Memory B cell (primary cell): ENCODE measurements at regions not wholly inside any gene's neighbourhood (a gene's known extent, or its start where the extent isn't known, plus 50 kb on each side); places are given as distances from the start of the nearest gene placed in this dataset.

Experiments used
- ATAC-seq: fragments of 150-1000 bp; cut with Tn5 transposase; 2 replicates; pipeline ENCODE4 v1.10.0; 2021; ENCODE audit warnings: low read depth, mild to moderate bottlenecking, moderate library complexity
- DNase-seq, 2 donors: peaks; one replicate each; pipeline ENCODE4 v3.0.0; 2022; ENCODE audit warnings: low spot score in 2 of 2
- H3K27ac Mint-ChIP-seq: one replicate; pipeline ENCODE4 v1.8.0; 2022; ENCODE audit warnings: mild to moderate bottlenecking, moderate library complexity, mixed read lengths
- H3K27me3 Mint-ChIP-seq: one replicate; pipeline ENCODE4 v1.8.0; 2022; ENCODE audit warnings: mixed read lengths
- H3K36me3 Mint-ChIP-seq: one replicate; pipeline ENCODE4 v1.8.0; 2022; ENCODE audit warnings: mild to moderate bottlenecking, mixed read lengths
- H3K4me1 Mint-ChIP-seq: one replicate; pipeline ENCODE4 v1.8.0; 2022; ENCODE audit warnings: mixed read lengths
- H3K4me3 Mint-ChIP-seq: one replicate; pipeline ENCODE4 v1.8.0; 2022; ENCODE audit warnings: mild to moderate bottlenecking, moderate library complexity, mixed read lengths
- H3K9me3 Mint-ChIP-seq: one replicate; pipeline ENCODE4 v1.8.0; 2022; ENCODE audit warnings: mixed read lengths

GRCh38 chr5:33297760-33298216 lies 143.0 kb upstream of the TARS1 start:
- no peak overlapping the region for H3K27ac Mint-ChIP-seq
- peaks cover 3% of the 10 kb centered on the region for H3K9me3 Mint-ChIP-seq
- no peak for DNase-seq
- peaks cover 3% of the 10 kb centered on the region for H3K4me1 Mint-ChIP-seq
- no peak for ATAC-seq
- no peak overlapping the region for H3K4me3 Mint-ChIP-seq
- peaks cover 2% of the 10 kb centered on the region for H3K27me3 Mint-ChIP-seq
- H3K36me3 Mint-ChIP-seq: no peaks in the 10 kb centered on the region

GRCh38 chr5:33299621-33300208 lies 141.1 kb upstream of the TARS1 start:
- ATAC-seq: peak; percentile 10
- Mint-ChIP-seq H3K9me3 (peaks cover 3% of the 10 kb centered on the region), H3K4me1 (peaks cover 3% of the 10 kb centered on the region), H3K4me3 (no peak overlapping the region), H3K27ac (no peak overlapping the region), H3K27me3 (no peaks in the 10 kb centered on the region), H3K36me3 (no peaks in the 10 kb centered on the region)
- DNase-seq: no peak

- peak; percentile 41 for ATAC-seq
- no peak overlapping the region for H3K27ac Mint-ChIP-seq
- H3K4me3 Mint-ChIP-seq: no peak overlapping the region
Observed at GRCh38 chr5:33300209-33300742, 140.5 kb upstream of the TARS1 start.

GRCh38 chr5:33303579-33304095 lies 137.1 kb upstream of the TARS1 start:
- Mint-ChIP-seq H3K4me1 (peaks cover 3% of the 10 kb centered on the region), H3K27me3 (no peaks in the 10 kb centered on the region), H3K9me3 (peaks cover 3% of the 10 kb centered on the region), H3K4me3 (no peak overlapping the region), H3K27ac (no peak overlapping the region), H3K36me3 (no peaks in the 10 kb centered on the region)
- no peak for DNase-seq
- no peak for ATAC-seq

More at GRCh38 chr5:33300209-33300742, 140.5 kb upstream of the TARS1 start:
- Mint-ChIP-seq H3K36me3 (no peaks in the 10 kb centered on the region), H3K9me3 (peaks cover 3% of the 10 kb centered on the region), H3K27me3 (no peaks in the 10 kb centered on the region), H3K4me1 (peaks cover 3% of the 10 kb centered on the region)
- DNase-seq: no peak

- H3K9me3 Mint-ChIP-seq: peaks cover 3% of the 10 kb centered on the region
- H3K27me3 Mint-ChIP-seq: no peaks in the 10 kb centered on the region
- ATAC-seq: no peak
- H3K4me1 Mint-ChIP-seq: peaks cover 3% of the 10 kb centered on the region
- H3K27ac Mint-ChIP-seq: no peak overlapping the region
- no peak overlapping the region for H3K4me3 Mint-ChIP-seq
- no peaks in the 10 kb centered on the region for H3K36me3 Mint-ChIP-seq
- DNase-seq: no peak
Observed at GRCh38 chr5:33304601-33305000, 136.2 kb upstream of the TARS1 start.

GRCh38 chr5:33305572-33305971 lies 135.2 kb upstream of the TARS1 start:
- H3K27ac Mint-ChIP-seq: no peak overlapping the region
- no peak for ATAC-seq
- H3K27me3 Mint-ChIP-seq: no peaks in the 10 kb centered on the region
- H3K9me3 Mint-ChIP-seq: peaks cover 3% of the 10 kb centered on the region
- H3K4me1 Mint-ChIP-seq: no peaks in the 10 kb centered on the region
- H3K4me3 Mint-ChIP-seq: no peak overlapping the region
- H3K36me3 Mint-ChIP-seq: no peaks in the 10 kb centered on the region
- DNase-seq: no peak

GRCh38 chr5:33306758-33307157 lies 134.0 kb upstream of the TARS1 start:
- Mint-ChIP-seq H3K36me3 (no peaks in the 10 kb centered on the region), H3K27ac (no peak overlapping the region), H3K4me3 (no peak overlapping the region), H3K9me3 (peaks cover 4% of the 10 kb centered on the region), H3K27me3 (no peaks in the 10 kb centered on the region), H3K4me1 (no peaks in the 10 kb centered on the region)
- ATAC-seq (no peak), DNase-seq (no peak)

- Mint-ChIP-seq H3K9me3 (peaks cover 2% of the 10 kb centered on the region), H3K27ac (no peak overlapping the region), H3K4me3 (no peak overlapping the region), H3K27me3 (no peaks in the 10 kb centered on the region), H3K36me3 (no peaks in the 10 kb centered on the region), H3K4me1 (no peaks in the 10 kb centered on the region)
- no peak for DNase-seq
- ATAC-seq: no peak
Observed at GRCh38 chr5:33308586-33308985, 132.2 kb upstream of the TARS1 start.

GRCh38 chr5:33309068-33309467 lies 131.7 kb upstream of the TARS1 start:
- Mint-ChIP-seq H3K27ac (no peak overlapping the region), H3K36me3 (no peaks in the 10 kb centered on the region), H3K27me3 (no peaks in the 10 kb centered on the region), H3K9me3 (peaks cover 2% of the 10 kb centered on the region), H3K4me3 (no peak overlapping the region), H3K4me1 (no peaks in the 10 kb centered on the region)
- no peak for DNase-seq
- no peak for ATAC-seq

- Mint-ChIP-seq H3K4me3 (no peak overlapping the region), H3K4me1 (no peaks in the 10 kb centered on the region), H3K9me3 (peaks cover 3% of the 10 kb centered on the region), H3K27me3 (no peaks in the 10 kb centered on the region), H3K36me3 (no peaks in the 10 kb centered on the region), H3K27ac (no peak overlapping the region)
- DNase-seq (no peak), ATAC-seq (no peak)
Observed at GRCh38 chr5:33309536-33310345, 131.0 kb upstream of the TARS1 start.

- DNase-seq (no peak), ATAC-seq (no peak)
- Mint-ChIP-seq H3K36me3 (no peaks in the 10 kb centered on the region), H3K27me3 (no peaks in the 10 kb centered on the region), H3K27ac (no peak overlapping the region), H3K4me1 (no peaks in the 10 kb centered on the region), H3K9me3 (peaks cover 3% of the 10 kb centered on the region), H3K4me3 (no peak overlapping the region)
Observed at GRCh38 chr5:33310451-33310850, 130.3 kb upstream of the TARS1 start.

- DNase-seq (no peak), ATAC-seq (no peak)
- Mint-ChIP-seq H3K4me1 (no peaks in the 10 kb centered on the region), H3K36me3 (no peaks in the 10 kb centered on the region), H3K9me3 (peaks cover 3% of the 10 kb centered on the region), H3K4me3 (no peak overlapping the region), H3K27me3 (no peaks in the 10 kb centered on the region), H3K27ac (no peak overlapping the region)
Observed at GRCh38 chr5:33311893-33312292, 128.9 kb upstream of the TARS1 start.

GRCh38 chr5:33312571-33313549 lies 127.9 kb upstream of the TARS1 start:
- ATAC-seq (no peak), DNase-seq (no peak)
- no peaks in the 10 kb centered on the region for H3K4me1 Mint-ChIP-seq
- H3K36me3 Mint-ChIP-seq: no peaks in the 10 kb centered on the region
- no peak overlapping the region for H3K4me3 Mint-ChIP-seq
- H3K9me3 Mint-ChIP-seq: peaks cover 3% of the 10 kb centered on the region
- H3K27ac Mint-ChIP-seq: no peak overlapping the region
- no peaks in the 10 kb centered on the region for H3K27me3 Mint-ChIP-seq
